Left lung (tissue), 4 donors: ENCODE measurements at regions not wholly inside any gene's neighbourhood (a gene's known extent, or its start where the extent isn't known, plus 50 kb on each side); places are given as distances from the start of the nearest gene placed in this dataset.

Experiments used
- ATAC-seq: fragments of 200-7000 bp; cut with Tn5 transposase; one replicate; pipeline ENCODE4 v1.9.1; 2020; ENCODE audit warnings: moderate library complexity
- DNase-seq, 4 donors: peaks; one replicate each; pipeline ENCODE4 v3.0.0-alpha.2; 2013 to 2020
- H3K27ac ChIP-seq, 2 donors: fragments of 200-600 bp; sonication (generic) in 1 of 2; one replicate each; pipeline versions ENCODE4 v1.5.0 to v1.8.0; 2020 to 2021
- H3K27me3 ChIP-seq, 2 donors: fragments of 200-600 bp; sonication (generic) in 1 of 2; one replicate each; pipeline versions ENCODE4 v1.5.0 to v1.8.0; 2020 to 2021
- H3K36me3 ChIP-seq, 2 donors: fragments of 200-600 bp; sonication (generic) in 1 of 2; one replicate each; pipeline versions ENCODE4 v1.5.0 to v1.8.0; 2020 to 2021
- H3K4me1 ChIP-seq, 2 donors: fragments of 200-600 bp; one replicate each; pipeline ENCODE4 v1.8.0; 2021
- H3K4me3 ChIP-seq, 2 donors: fragments of 200-600 bp; sonication (generic) in 1 of 2; one replicate each; pipeline versions ENCODE4 v1.5.0 to v1.8.0; 2020 to 2021; ENCODE audit warnings: mild to moderate bottlenecking in 1 of 2
- H3K9me3 ChIP-seq, 2 donors: fragments of 200-600 bp; sonication (generic) in 1 of 2; one replicate each; pipeline versions ENCODE4 v1.5.0 to v1.8.0; 2020 to 2021
- intact Hi-C, 2 donors: fragments of 100-400 bp; cut with DNase I; formaldehyde crosslinking; loops; one replicate each; pipeline versions ENCODE4 v1.11.2 to v1.14.2; 2022
- TF ChIP-seq, protein P1 (sequence below), 2 donors: fragments of 200-600 bp; sonication (generic) in 1 of 2; IDR thresholded peaks; one replicate each; pipeline versions ENCODE4 v1.5.0 to v1.8.0; 2021; ENCODE audit warnings: antibody characterized with exemption in 2 of 2
- donor health status: DM: no; HTN: yes; CAD: no.
- donor health status: DM: no; HTN: no; CAD: no.

DNA sequence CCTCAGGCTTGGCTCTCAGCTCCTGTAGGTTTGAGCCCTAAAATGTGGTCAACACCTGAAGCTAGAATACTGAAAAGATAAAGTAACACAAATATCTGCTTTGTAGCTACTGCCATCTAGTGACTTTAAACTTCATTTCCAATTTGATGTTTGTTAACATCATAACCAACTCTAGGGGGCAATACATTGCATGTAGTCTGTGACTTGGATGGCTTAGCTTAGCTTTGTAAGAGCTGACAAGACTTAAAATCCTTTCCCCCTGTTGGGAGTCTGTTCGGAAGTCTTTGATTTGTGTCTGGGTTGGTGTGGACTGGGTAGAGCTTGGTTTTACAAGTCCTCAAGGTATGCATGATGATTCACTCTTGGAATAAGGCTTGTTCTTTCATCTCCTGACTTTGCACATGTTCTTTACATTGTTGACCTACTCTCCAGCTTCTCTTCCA, 51.7 kb downstream of the SCN11A start:
- Histone ChIP-seq H3K27me3 (no peaks in the 10 kb centered on the region), H3K36me3 (no peaks in the 10 kb centered on the region), H3K4me3 (no peak overlapping the region), H3K4me1 (no peaks in the 10 kb centered on the region), H3K27ac (no peak overlapping the region), H3K9me3 (no peaks in the 10 kb centered on the region)
- DNase-seq (peak in 2 of 4 donors; percentile 16 to 61), ATAC-seq (peak; percentile 88)
- intact Hi-C loops, result no loop called here
- TF ChIP-seq, protein P1, sequence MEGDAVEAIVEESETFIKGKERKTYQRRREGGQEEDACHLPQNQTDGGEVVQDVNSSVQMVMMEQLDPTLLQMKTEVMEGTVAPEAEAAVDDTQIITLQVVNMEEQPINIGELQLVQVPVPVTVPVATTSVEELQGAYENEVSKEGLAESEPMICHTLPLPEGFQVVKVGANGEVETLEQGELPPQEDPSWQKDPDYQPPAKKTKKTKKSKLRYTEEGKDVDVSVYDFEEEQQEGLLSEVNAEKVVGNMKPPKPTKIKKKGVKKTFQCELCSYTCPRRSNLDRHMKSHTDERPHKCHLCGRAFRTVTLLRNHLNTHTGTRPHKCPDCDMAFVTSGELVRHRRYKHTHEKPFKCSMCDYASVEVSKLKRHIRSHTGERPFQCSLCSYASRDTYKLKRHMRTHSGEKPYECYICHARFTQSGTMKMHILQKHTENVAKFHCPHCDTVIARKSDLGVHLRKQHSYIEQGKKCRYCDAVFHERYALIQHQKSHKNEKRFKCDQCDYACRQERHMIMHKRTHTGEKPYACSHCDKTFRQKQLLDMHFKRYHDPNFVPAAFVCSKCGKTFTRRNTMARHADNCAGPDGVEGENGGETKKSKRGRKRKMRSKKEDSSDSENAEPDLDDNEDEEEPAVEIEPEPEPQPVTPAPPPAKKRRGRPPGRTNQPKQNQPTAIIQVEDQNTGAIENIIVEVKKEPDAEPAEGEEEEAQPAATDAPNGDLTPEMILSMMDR (IDR thresholded peaks at IDR 0.05), result peak in 1 of 2 donors; percentile 39

DNA sequence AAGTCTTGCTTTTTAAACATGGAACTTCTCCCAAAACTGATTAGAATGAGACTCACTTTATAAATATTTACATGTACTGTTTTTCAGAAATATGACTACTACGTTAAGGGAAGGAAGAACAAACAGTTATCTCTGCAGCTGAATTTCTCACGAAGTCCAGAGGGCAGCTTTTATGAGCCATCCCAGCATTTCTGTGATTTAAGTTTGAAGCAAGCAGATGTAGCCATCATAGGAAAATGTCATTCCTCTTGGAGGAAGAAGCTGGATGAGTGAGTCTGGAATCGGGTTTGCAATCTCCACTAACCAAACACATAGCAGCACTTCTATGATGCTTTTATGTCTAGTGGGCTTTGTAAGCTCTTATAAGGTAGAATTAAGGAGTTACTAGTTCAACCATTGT, 53.7 kb downstream of the SCN11A start:
- no peaks in the 10 kb centered on the region for H3K9me3 ChIP-seq
- TF ChIP-seq, protein P1 (IDR thresholded peaks at IDR 0.05), result no peak
- no peaks in the 10 kb centered on the region for H3K27me3 ChIP-seq
- intact Hi-C loops, result no loop called here
- DNase-seq (no peak), ATAC-seq (no peak)
- H3K27ac ChIP-seq, result no peak overlapping the region
- H3K4me1 ChIP-seq, result no peaks in the 10 kb centered on the region
- H3K4me3 ChIP-seq, result no peak overlapping the region
- H3K36me3 ChIP-seq, result no peaks in the 10 kb centered on the region

DNA sequence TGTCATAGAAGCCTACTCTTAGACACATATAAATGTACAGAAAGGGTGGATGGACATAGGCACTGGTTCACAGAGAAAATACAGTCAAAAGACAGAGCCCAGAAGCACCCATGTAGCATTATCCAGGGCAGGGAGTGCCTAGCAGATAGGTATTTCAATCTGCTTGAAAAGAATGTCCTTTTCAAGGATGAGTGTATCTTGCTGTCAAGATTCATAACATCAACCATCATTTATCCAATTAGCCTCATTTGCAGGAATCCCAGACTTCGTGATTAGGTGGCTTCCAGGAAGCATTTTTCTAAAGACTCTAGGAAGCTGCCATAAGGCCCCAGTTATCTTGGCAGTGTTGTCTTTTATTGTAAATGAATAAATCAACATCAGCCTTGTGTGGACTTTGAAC, 55.6 kb downstream of the SCN11A start:
- intact Hi-C loops, result no loop called here
- no peaks in the 10 kb centered on the region for H3K9me3 ChIP-seq
- H3K4me3 ChIP-seq, result no peak overlapping the region
- DNase-seq, result no peak
- H3K27ac ChIP-seq, result no peak overlapping the region
- no peaks in the 10 kb centered on the region for H3K4me1 ChIP-seq
- TF ChIP-seq, protein P1 (IDR thresholded peaks at IDR 0.05), result no peak
- H3K27me3 ChIP-seq, result no peaks in the 10 kb centered on the region
- no peak for ATAC-seq
- H3K36me3 ChIP-seq, result no peaks in the 10 kb centered on the region

DNA sequence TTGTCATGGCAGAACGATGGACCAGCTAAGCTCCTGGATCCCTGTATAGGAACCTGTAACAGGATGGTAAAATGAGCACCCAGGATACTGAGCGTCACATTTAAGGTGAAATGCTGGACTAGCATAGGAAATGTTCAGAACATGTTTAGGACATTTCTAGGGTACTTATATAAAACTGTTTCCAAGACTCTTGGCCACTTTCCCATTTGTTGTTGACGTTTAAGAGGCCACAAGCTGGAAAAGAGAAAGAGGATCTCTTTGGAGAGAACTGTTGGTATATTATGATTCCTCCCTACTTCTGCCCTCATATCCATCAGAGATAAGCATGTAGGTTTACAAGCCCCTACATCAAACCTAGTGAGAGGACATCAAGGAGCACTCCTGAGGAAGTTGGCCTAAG, 57.5 kb downstream of the SCN11A start:
- no peak overlapping the region for H3K4me3 ChIP-seq
- H3K36me3 ChIP-seq, result no peaks in the 10 kb centered on the region
- H3K27ac ChIP-seq, result no peak overlapping the region
- ATAC-seq (no peak), DNase-seq (peak in 1 of 4 donors; percentile 51)
- no peaks in the 10 kb centered on the region for H3K4me1 ChIP-seq
- TF ChIP-seq, protein P1 (IDR thresholded peaks at IDR 0.05), result no peak
- no peaks in the 10 kb centered on the region for H3K9me3 ChIP-seq
- intact Hi-C loops, result no loop called here
- no peaks in the 10 kb centered on the region for H3K27me3 ChIP-seq

DNA sequence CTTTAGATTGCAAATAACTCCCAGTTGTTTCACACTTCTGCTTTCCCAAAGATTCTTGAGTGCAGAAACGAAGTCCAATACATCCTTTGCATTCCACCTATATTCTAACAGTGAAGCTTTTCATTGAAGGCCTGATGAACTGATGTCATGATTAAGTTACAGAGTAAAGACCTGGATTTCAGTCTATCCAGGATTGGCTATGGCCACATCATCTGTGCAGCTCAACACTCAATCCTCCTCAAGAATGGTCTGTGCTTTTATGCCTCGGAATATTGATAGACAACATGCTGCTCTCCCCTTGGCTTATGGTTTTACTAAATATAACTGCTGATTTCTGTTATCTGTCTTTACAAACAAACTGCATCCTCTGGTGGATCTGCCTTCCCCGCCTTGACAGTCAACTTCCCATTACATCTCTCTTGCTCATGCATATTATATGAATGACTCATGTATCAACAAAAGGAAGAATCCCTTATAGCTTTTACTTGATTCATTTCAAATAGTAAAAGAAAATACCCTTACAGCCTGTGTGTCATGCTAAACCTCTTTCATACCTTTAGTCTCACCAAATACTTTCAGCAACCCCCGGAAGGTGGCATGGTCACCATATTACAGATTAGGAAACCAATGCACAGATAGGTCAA, 59.5 kb downstream of the SCN11A start:
- no peak for ATAC-seq
- TF ChIP-seq, protein P1 (IDR thresholded peaks at IDR 0.05), result no peak
- no peaks in the 10 kb centered on the region for H3K36me3 ChIP-seq
- H3K4me1 ChIP-seq, result no peaks in the 10 kb centered on the region
- no peaks in the 10 kb centered on the region for H3K9me3 ChIP-seq
- no peak for DNase-seq
- H3K4me3 ChIP-seq, result no peak overlapping the region
- no peaks in the 10 kb centered on the region for H3K27me3 ChIP-seq
- no peak overlapping the region for H3K27ac ChIP-seq
- intact Hi-C loops, result no loop called here
